Gastrocnemius medialis (tissue), 4 donors: ENCODE measurements at regions not wholly inside any gene's neighbourhood (a gene's known extent, or its start where the extent isn't known, plus 50 kb on each side); places are given as distances from the start of the nearest gene placed in this dataset.

Experiments
- ATAC-seq, 2 donors: fragments of 150-250 bp; one replicate each; pipeline ENCODE4 v1.9.1; 2016
- DNase-seq, 2 donors: peaks; one replicate each; pipeline ENCODE4 v3.0.0-alpha.2; 2019
- H3K27ac ChIP-seq, 4 donors: fragments of 200-600 bp; sonication (generic); 1 replicate in 1 of 4; 2 replicates in 3 of 4; pipeline ENCODE4 v1.5.1; 2016 to 2018; ENCODE audit warnings: mild to moderate bottlenecking in 2 of 4, moderate library complexity in 1 of 4
- H3K27me3 ChIP-seq, 3 donors: fragments of 200-600 bp; sonication (generic) in 2 of 3; 1 replicate in 1 of 3; 2 replicates in 2 of 3; pipeline versions ENCODE4 v1.5.1 to v1.6.0; 2016 to 2019; ENCODE audit warnings: mild to moderate bottlenecking in 1 of 3, moderate library complexity in 1 of 3
- H3K36me3 ChIP-seq, 2 donors: fragments of 200-600 bp; sonication (generic) in 1 of 2; one replicate each; pipeline ENCODE4 v1.5.1; 2017 to 2018
- H3K4me1 ChIP-seq, 2 donors: fragments of 200-600 bp; sonication (generic) in 1 of 2; one replicate each; pipeline ENCODE4 v1.5.1; 2016 to 2017; ENCODE audit warnings: mild to moderate bottlenecking in 2 of 2
- H3K4me3 ChIP-seq, 4 donors: fragments of 200-600 bp; sonication (generic) in 3 of 4; 1 replicate in 1 of 4; 2 replicates in 3 of 4; pipeline ENCODE4 v1.5.1; 2016 to 2019; ENCODE audit warnings: mild to moderate bottlenecking in 2 of 4
- H3K9me3 ChIP-seq, 3 donors: fragments of 200-600 bp; sonication (generic) in 2 of 3; 1 replicate in 1 of 3; 2 replicates in 2 of 3; pipeline ENCODE4 v1.5.1; 2016 to 2019
- CTCF ChIP-seq, 5 experiments: fragments of 450-650 bp in 3 of 5; fragments of 200-600 bp in 2 of 5; sonication (generic) in 2 of 5; IDR thresholded peaks in 4 of 5; conservative IDR thresholded peaks in 1 of 5; 1 replicate in 4 of 5; 2 replicates in 1 of 5; pipeline ENCODE4 v1.5.1; 2016 to 2019; ENCODE audit warnings: antibody characterized with exemption in 5 of 5, mild to moderate bottlenecking in 3 of 5, moderate library complexity in 3 of 5
- POLR2A ChIP-seq, 2 donors: fragments of 450-650 bp; IDR thresholded peaks; one replicate each; pipeline ENCODE4 v1.6.1; 2017; ENCODE audit warnings: antibody characterized with exemption in 2 of 2, mild to moderate bottlenecking in 2 of 2, moderate library complexity in 2 of 2
- in situ Hi-C, 4 donors: fragments of 200-750 bp; cut with MboI; loops; one replicate each; pipeline versions ENCODE4 v1.15.0 to v1.8.0; 2017; ENCODE audit warnings: low sequenced_read_pairs in 4 of 4
- intact Hi-C: fragments of 100-400 bp; cut with DNase I; formaldehyde crosslinking; loops from one replicate; pipeline ENCODE4 v1.15.1; 2023; ENCODE audit warnings: low total_unique reads

DNA sequence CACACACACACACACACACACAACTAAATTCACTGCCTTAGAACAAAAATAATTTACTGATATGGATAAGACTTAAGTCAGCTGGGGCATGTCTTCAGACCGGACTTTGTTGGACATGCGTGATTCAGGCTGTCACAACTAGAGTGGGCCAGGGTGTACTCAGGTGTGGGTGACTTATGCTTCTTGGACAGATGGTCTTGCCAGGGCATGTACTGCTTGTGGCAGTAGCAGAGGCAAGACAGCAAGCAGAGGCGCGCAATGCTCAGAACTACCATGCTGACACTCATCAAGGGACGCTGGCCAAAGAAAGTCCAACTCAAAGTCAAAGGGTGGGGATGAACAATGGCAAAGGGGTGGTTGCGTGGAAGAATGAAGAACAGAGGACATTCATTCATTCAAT, 437.5 kb downstream of the CBLN4 start:
- no peak for DNase-seq
- no peaks in the 10 kb centered on the region for H3K36me3 ChIP-seq
- in situ Hi-C loops, result no loop called here
- H3K9me3 ChIP-seq, result no peaks in the 10 kb centered on the region
- intact Hi-C loops, result no loop called here
- TF ChIP-seq POLR2A (IDR thresholded peaks at IDR 0.05), result no peak
- TF ChIP-seq CTCF (IDR thresholded peaks at IDR 0.05 in 4 of 5, conservative IDR thresholded peaks at IDR 0.05 in 1 of 5), result no peak
- H3K4me3 ChIP-seq, result no peak overlapping the region
- ATAC-seq, result no peak
- H3K27me3 ChIP-seq, result no peaks in the 10 kb centered on the region
- no peak overlapping the region for H3K27ac ChIP-seq
- H3K4me1 ChIP-seq, result no peaks in the 10 kb centered on the region

- H3K4me3 ChIP-seq, result no peak overlapping the region
- no peak for ATAC-seq
- H3K27me3 ChIP-seq, result no peaks in the 10 kb centered on the region
- H3K36me3 ChIP-seq, result no peaks in the 10 kb centered on the region
- H3K4me1 ChIP-seq, result no peaks in the 10 kb centered on the region
- no peak for TF ChIP-seq POLR2A (IDR thresholded peaks at IDR 0.05)
- TF ChIP-seq CTCF (IDR thresholded peaks at IDR 0.05 in 4 of 5, conservative IDR thresholded peaks at IDR 0.05 in 1 of 5), result no peak
- no peak for DNase-seq
- H3K27ac ChIP-seq, result no peak overlapping the region
- in situ Hi-C loops, result no loop called here
- H3K9me3 ChIP-seq, result no peaks in the 10 kb centered on the region
- intact Hi-C loops, result no loop called here
Observed at GRCh38 chr20:55565096-55565773, 440.1 kb downstream of the CBLN4 start.

- in situ Hi-C loops (no loop called here), intact Hi-C loops (no loop called here)
- Histone ChIP-seq H3K36me3 (no peaks in the 10 kb centered on the region), H3K27me3 (no peaks in the 10 kb centered on the region), H3K4me1 (no peaks in the 10 kb centered on the region), H3K4me3 (no peak overlapping the region), H3K9me3 (no peaks in the 10 kb centered on the region), H3K27ac (no peak overlapping the region)
- ATAC-seq, result no peak
- TF ChIP-seq POLR2A (IDR thresholded peaks at IDR 0.05) (no peak), CTCF (IDR thresholded peaks at IDR 0.05 in 4 of 5, conservative IDR thresholded peaks at IDR 0.05 in 1 of 5) (no peak)
- DNase-seq, result no peak
Observed at GRCh38 chr20:55561259-55561658, 444.1 kb downstream of the CBLN4 start.

GRCh38 chr20:55557191-55557590, 448.1 kb downstream of the CBLN4 start:
- in situ Hi-C loops (no loop called here), intact Hi-C loops (no loop called here)
- TF ChIP-seq POLR2A (IDR thresholded peaks at IDR 0.05), result no peak
- TF ChIP-seq CTCF (IDR thresholded peaks at IDR 0.05 in 4 of 5, conservative IDR thresholded peaks at IDR 0.05 in 1 of 5), result no peak

More at GRCh38 chr20:55557191-55557590, 448.1 kb downstream of the CBLN4 start:
- H3K9me3 ChIP-seq, result no peaks in the 10 kb centered on the region
- H3K4me1 ChIP-seq, result no peaks in the 10 kb centered on the region
- ATAC-seq (no peak), DNase-seq (no peak)
- H3K36me3 ChIP-seq, result no peaks in the 10 kb centered on the region
- no peak overlapping the region for H3K4me3 ChIP-seq
- H3K27ac ChIP-seq, result no peak overlapping the region
- no peaks in the 10 kb centered on the region for H3K27me3 ChIP-seq
